Ectodermal cell (in vitro differentiated cells): ENCODE measurements at regions not wholly inside any gene's neighbourhood (a gene's known extent, or its start where the extent isn't known, plus 50 kb on each side); places are given as distances from the start of the nearest gene placed in this dataset.

Source experiments
- H3K27ac ChIP-seq: 2 replicates; pipeline ENCODE4 v1.7.0; 2013; ENCODE audit warnings: mild to moderate bottlenecking, low read depth, low read length; ENCODE audit not compliant: insufficient read depth, poor library complexity, severe bottlenecking
- H3K27me3 ChIP-seq: 2 replicates; pipeline ENCODE4 v1.7.0; 2013; ENCODE audit warnings: mild to moderate bottlenecking, low read length; ENCODE audit not compliant: insufficient read depth, control insufficient read depth, poor library complexity, severe bottlenecking
- H3K36me3 ChIP-seq: one replicate; pipeline ENCODE4 v1.7.0; 2013; ENCODE audit warnings: low read length; ENCODE audit not compliant: control insufficient read depth, insufficient read depth
- H3K4me1 ChIP-seq: one replicate; pipeline ENCODE4 v1.7.0; 2013; ENCODE audit warnings: low read length; ENCODE audit not compliant: control insufficient read depth, insufficient read depth
- H3K4me3 ChIP-seq: 2 replicates; pipeline ENCODE4 v1.7.0; 2013; ENCODE audit warnings: low read depth, low read length, control low read depth; ENCODE audit not compliant: insufficient read depth
- H3K9me3 ChIP-seq: 2 replicates; pipeline ENCODE4 v1.7.0; 2013; ENCODE audit warnings: mild to moderate bottlenecking, low read length, moderate library complexity; ENCODE audit not compliant: control insufficient read depth
- WGBS, 2 experiments: methylation state at CpG; one replicate each; pipeline ENCODE4 v1.1.7; 2013; ENCODE audit warnings: missing lambda C conversion rate in 2 of 2; 5-methylcytosine and 5-hydroxymethylcytosine counted together

DNA sequence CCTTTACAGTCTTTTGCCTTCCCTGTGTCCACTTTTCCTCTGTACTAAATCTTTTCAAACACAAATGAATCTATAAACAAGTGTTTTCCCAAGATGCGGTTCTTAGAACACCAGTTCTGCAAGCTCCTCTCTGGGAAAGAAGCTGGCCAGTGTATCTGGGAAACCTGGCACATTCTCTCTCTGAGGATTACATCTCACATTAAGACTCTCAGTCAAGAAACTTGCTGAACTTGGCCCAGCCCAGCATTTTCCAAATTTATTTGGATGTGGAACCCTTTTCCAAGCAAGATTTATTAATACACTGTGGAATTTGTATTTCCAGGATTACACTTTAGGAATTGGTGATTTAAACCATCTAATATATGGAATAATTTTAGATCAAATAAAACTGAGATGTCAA lies 105.7 kb downstream of the ZNF281 start:
- no peak overlapping the region for H3K4me3 ChIP-seq
- WGBS, 2 experiments = 93 to 96% methylated on average over 1 of the region's 1 CpG
- H3K27me3 ChIP-seq = peaks cover 44% of the 10 kb centered on the region
- no peaks in the 10 kb centered on the region for H3K36me3 ChIP-seq
- H3K27ac ChIP-seq = no peak overlapping the region
- peaks cover 6% of the 10 kb centered on the region for H3K4me1 ChIP-seq
- H3K9me3 ChIP-seq = no peaks in the 10 kb centered on the region

DNA sequence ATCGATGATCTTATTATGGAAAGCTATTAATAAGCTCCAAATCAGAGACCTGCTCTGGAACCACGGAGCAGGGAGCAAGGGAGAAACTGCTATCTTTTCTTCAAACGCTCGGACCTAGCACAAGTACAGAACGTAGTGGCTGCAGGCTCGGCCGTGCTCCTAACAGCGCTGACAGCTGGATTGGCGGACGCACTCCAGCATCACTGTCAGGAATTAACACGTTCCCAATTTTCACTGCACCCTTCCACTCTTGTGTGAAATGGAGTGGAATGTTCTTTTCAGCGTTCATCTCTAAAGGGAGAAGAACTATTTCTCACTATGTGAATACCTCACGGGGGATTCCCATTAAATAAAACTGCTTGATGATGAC lies 106.9 kb downstream of the ZNF281 start:
- Histone ChIP-seq H3K4me3 (peak overlapping the region; percentile 42), H3K4me1 (peaks cover 6% of the 10 kb centered on the region), H3K36me3 (no peaks in the 10 kb centered on the region), H3K27ac (no peak overlapping the region), H3K9me3 (no peaks in the 10 kb centered on the region), H3K27me3 (peaks cover 44% of the 10 kb centered on the region)
- WGBS, 2 experiments = 23 to 27% methylated on average over 8 to 11 of the region's 13 CpGs

DNA sequence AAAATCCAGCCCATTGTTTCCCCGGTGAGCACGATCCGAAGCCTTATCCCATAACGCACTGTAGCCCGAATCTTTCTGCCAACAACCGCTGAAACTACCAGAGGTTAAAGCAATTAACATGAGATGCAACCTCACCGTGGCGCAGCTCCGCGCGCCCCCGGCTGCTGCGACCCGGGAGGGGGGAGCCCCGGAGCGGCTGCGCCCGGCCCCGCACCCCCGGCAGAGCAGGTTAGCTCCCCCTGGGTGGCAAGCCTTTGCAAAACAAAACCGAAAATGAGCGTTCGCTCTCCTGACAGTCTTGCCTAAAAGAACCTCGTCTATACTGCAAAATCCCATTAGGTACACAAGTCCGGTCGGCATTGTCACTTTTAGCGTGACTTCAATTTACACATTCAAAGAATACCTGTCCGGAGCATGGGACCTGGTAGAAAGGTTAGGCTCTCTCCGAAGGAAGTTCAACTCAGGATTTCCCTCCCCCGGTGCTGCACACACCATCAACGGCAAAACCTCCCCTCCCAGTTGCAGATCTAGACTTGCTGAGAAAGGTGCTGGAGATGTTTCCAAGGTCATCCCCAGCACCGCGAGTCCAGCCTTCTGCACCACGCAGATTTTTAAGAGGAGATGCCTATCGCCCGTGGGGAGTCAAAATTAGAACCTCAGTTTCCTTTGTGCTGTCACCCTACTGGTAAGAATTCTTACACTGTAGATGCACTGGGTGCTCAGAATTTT lies 107.5 kb downstream of the ZNF281 start:
- H3K36me3 ChIP-seq = no peaks in the 10 kb centered on the region
- H3K27ac ChIP-seq = no peak overlapping the region
- H3K9me3 ChIP-seq = no peaks in the 10 kb centered on the region
- 2% methylated on average over 35 to 36 of the region's 36 CpGs for WGBS, 2 experiments
- peaks cover 44% of the 10 kb centered on the region for H3K27me3 ChIP-seq
- peaks cover 6% of the 10 kb centered on the region for H3K4me1 ChIP-seq
- peak overlapping the region; percentile 42 for H3K4me3 ChIP-seq

DNA sequence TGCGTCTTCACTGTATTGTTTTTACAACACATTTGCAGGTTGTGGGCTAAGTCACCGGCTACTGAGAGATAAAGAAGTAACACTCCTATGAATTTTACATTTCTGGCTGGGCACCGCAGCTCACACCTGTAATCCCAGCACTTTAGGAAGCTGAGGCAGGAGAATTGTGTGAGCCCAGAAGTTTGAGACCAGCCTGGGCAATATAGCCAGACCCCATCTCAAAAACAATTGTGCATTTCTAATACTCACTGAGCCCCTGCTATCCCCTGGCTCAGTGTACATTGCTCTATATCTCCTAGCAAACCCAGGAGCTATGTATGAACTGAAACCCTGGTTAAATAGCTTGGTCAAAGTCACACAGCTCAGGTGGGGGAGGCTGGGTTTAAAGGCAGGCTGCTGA lies 108.7 kb downstream of the ZNF281 start:
- H3K4me1 ChIP-seq = peaks cover 6% of the 10 kb centered on the region
- peaks cover 44% of the 10 kb centered on the region for H3K27me3 ChIP-seq
- H3K27ac ChIP-seq = no peak overlapping the region
- no peaks in the 10 kb centered on the region for H3K9me3 ChIP-seq
- H3K36me3 ChIP-seq = no peaks in the 10 kb centered on the region
- WGBS, 2 experiments = 88 to 89% methylated on average over 3 of the region's 3 CpGs
- H3K4me3 ChIP-seq = no peak overlapping the region

DNA sequence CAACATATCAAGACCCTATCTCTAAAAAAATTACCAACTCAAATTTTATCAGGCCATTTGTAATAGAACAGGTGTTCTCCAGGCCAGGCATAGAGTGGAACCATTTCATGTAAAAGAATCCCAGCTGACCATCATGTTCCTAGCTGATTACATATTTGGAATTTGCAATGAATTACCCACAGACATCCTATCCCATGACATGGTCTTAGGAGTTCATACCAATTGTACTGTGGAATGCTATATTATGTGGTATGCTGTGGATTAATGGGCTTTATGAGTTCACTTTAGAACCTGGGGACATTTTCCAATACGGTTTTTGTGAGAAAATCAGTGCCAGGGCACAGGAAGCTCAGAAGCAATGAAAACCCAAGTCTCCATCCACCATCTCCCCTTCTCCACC lies 110.3 kb downstream of the ZNF281 start:
- Histone ChIP-seq H3K36me3 (no peaks in the 10 kb centered on the region), H3K4me1 (peaks cover 6% of the 10 kb centered on the region), H3K27ac (no peak overlapping the region), H3K9me3 (no peaks in the 10 kb centered on the region), H3K4me3 (no peak overlapping the region), H3K27me3 (peaks cover 40% of the 10 kb centered on the region)
- WGBS, 2 experiments = 89 to 91% methylated on average over 1 of the region's 1 CpG

DNA sequence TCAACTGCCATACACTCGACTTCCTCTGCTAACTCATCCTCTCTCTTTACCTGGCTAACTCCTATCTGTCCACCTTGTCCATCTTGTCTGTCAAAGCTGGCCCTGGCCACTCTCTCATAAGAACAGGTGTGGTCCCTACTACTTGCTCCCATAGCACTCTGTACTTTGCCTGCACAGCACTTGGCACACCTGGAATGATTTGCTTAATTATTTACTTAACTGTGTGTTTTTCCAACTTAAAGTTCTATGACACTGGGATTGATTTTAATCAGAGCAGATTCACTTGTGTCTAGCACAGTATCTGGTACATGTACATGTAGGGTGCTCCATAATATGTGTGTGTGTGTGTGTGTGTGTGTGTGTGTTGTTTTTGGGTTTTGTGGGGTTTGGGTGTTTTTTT lies 111.6 kb downstream of the ZNF281 start:
- no peak overlapping the region for H3K27ac ChIP-seq
- H3K9me3 ChIP-seq = no peaks in the 10 kb centered on the region
- H3K4me1 ChIP-seq = peaks cover 6% of the 10 kb centered on the region
- no peaks in the 10 kb centered on the region for H3K36me3 ChIP-seq
- no peak overlapping the region for H3K4me3 ChIP-seq
- WGBS, 2 experiments = 84 to 89% methylated on average over 1 of the region's 1 CpG
- peaks cover 31% of the 10 kb centered on the region for H3K27me3 ChIP-seq

DNA sequence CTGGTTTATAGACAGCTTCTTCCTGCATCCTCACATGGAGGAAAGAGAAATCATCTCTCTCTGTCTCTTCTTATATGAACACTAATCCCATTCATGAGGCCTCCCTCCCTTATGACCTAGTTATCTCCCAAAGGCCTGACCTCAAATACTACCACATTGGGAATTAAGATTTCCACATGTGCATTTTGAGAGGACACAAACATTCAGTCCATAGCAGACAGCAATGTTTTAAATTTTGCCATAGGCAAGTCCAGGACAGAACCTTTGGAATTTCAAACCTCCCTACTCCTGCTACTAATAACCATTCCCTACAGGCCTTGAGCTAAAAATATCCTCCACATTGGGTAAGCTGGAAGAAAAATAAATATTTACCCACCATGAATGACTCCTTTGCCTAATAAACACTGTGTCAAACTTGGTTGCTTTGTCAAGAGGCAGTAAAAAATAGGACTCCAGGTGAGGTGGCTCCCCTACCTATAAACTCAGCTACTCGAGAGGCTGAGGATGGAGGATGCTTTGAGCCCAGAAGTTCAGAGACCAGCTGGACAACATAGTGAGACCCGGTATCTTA lies 113.7 kb downstream of the ZNF281 start:
- H3K9me3 ChIP-seq = no peaks in the 10 kb centered on the region
- H3K27me3 ChIP-seq = peaks cover 10% of the 10 kb centered on the region
- H3K4me1 ChIP-seq = no peaks in the 10 kb centered on the region
- no peak overlapping the region for H3K27ac ChIP-seq
- no peak overlapping the region for H3K4me3 ChIP-seq
- 44 to 48% methylated on average over 2 of the region's 2 CpGs for WGBS, 2 experiments
- H3K36me3 ChIP-seq = no peaks in the 10 kb centered on the region

DNA sequence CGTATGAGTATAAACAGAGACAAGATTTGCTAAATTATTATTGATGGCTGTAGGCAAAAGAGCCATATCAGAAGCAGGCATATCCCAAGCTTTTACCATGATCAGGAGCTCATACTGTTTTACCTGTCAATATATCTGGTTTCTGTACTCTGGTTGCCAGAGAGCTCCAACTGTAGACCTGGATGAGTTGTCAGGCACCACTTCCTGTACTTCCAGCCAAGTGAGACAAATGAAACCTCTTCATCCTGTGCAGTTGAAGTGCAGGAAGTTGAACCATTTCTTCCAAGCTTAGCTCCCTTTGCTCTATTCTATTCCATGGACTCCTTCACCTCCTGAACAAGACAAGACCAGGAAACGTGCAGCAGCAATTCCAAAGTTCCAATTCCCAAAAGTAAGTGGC lies 115.6 kb downstream of the ZNF281 start:
- Histone ChIP-seq H3K27ac (no peak overlapping the region), H3K27me3 (no peaks in the 10 kb centered on the region), H3K9me3 (no peaks in the 10 kb centered on the region), H3K36me3 (no peaks in the 10 kb centered on the region), H3K4me1 (peaks cover 9% of the 10 kb centered on the region), H3K4me3 (no peak overlapping the region)
- 86 to 92% methylated on average over 1 to 2 of the region's 2 CpGs for WGBS, 2 experiments

DNA sequence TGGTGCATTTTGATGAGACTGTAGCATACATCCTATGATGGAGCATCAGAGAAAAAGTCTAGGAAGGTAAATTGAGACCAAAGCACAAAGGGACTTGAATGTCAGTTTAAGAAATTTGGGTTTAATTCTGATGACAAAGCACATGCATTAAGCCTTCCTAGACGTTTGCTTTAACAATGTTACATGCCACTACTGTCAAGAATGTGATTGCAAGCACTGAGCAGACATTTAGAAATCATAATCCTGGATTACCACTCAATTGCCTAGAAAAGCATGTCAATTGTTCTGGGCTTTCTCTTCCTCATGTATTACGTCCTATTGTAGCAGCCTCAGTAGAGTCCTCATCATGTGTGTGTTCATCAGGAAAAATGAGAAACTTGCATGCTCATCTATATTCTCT lies 117.1 kb downstream of the ZNF281 start:
- H3K27ac ChIP-seq = no peak overlapping the region
- H3K9me3 ChIP-seq = no peaks in the 10 kb centered on the region
- no peak overlapping the region for H3K4me3 ChIP-seq
- H3K36me3 ChIP-seq = no peaks in the 10 kb centered on the region
- 70 to 72% methylated on average over 2 of the region's 2 CpGs for WGBS, 2 experiments
- H3K4me1 ChIP-seq = peaks cover 9% of the 10 kb centered on the region
- no peaks in the 10 kb centered on the region for H3K27me3 ChIP-seq

DNA sequence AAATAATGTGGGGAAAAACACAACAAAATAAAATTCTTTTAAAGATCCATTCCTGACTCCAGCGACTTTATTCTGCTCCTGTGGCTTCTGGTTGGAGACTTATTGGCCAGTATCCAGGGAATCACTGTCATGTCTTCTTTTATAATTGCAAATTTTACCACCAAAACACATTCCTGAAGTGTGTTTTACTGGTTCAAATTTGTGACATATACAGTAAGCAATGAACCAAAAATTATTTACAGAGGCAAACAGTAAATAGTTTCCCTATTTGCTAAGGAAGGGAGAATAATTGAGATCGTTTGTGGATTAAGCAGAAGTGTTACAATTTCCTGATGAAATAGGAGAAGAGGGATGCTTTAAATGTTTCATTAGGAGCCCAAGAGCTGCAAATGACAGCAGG lies 118.7 kb downstream of the ZNF281 start:
- Histone ChIP-seq H3K4me1 (peaks cover 9% of the 10 kb centered on the region), H3K27me3 (no peaks in the 10 kb centered on the region), H3K9me3 (no peaks in the 10 kb centered on the region), H3K4me3 (no peak overlapping the region), H3K36me3 (no peaks in the 10 kb centered on the region), H3K27ac (no peak overlapping the region)
- 85 to 93% methylated on average over 2 of the region's 2 CpGs for WGBS, 2 experiments
